HepG2 (cell line): ENCODE measurements at regions not wholly inside any gene's neighbourhood (a gene's known extent, or its start where the extent isn't known, plus 50 kb on each side); places are given as distances from the start of the nearest gene placed in this dataset.

Experiments used
- ATAC-seq: fragments of 200-7000 bp; cut with Tn5 transposase; 3 replicates; pipeline ENCODE4 v1.9.1; 2020; ENCODE audit warnings: mild to moderate bottlenecking, moderate library complexity
- BruUV-seq: library from RNA; stranded (reverse); fragments of 400-500 nt; replicated peaks from 2 replicates; lab custom pipeline; 2021; lab: Mats Ljungman, UMichigan
- CTCF ChIA-PET: fragments of 300-600 bp; formaldehyde crosslinking; extraction: SDS; loops from one replicate; lab custom pipeline; 2021; ENCODE audit warnings: low total read pairs, inconsistent platforms, low intra/inter-chr PET ratio; lab: Yijun Ruan, JAX
- POLR2A ChIA-PET: fragments of 350-600 bp; sonication (Branson Sonifier 250); formaldehyde crosslinking; loops from one replicate; lab custom pipeline; 2020; ENCODE audit warnings: antibody characterized with exemption, inconsistent platforms; lab: Yijun Ruan, JAX
- DNase-seq: peaks from one replicate; pipeline ENCODE4 v3.0.0-alpha.2; 2015; ENCODE audit warnings: low spot score
- FAIRE-seq: peaks from 3 replicates; lab custom pipeline; 2011; peaks lifted over from hg19 to GRCh38; lab: Jason Lieb, UNC
- H2AFZ ChIP-seq: one replicate; pipeline ENCODE4 v1.6.1; 2011; ENCODE audit warnings: low read length, inconsistent platforms
- H3K27ac ChIP-seq: fragments of 300-600 bp; 3 replicates; pipeline ENCODE4 v1.8.0; 2011; ENCODE audit warnings: mixed run types, mild to moderate bottlenecking, mixed read lengths, low read length, inconsistent platforms; ENCODE audit not compliant: insufficient read depth; ENCODE audit errors: extremely low read length
- H3K27me3 ChIP-seq, 2 experiments: fragments of 200-600 bp in 1 of 2; 2 replicates in 1 of 2; 3 replicates in 1 of 2; pipeline versions ENCODE4 v1.6.0 to v1.8.0; 2011; ENCODE audit warnings: low read length in 2 of 2, mild to moderate bottlenecking in 2 of 2, moderate library complexity in 2 of 2, inconsistent platforms in 1 of 2; ENCODE audit not compliant: insufficient read depth in 2 of 2, control insufficient read depth in 1 of 2
- H3K36me3 ChIP-seq, 2 experiments: fragments of 200-600 bp in 1 of 2; replicated peaks in 1 of 2; 2 replicates in 1 of 2; 3 replicates in 1 of 2; pipeline versions ENCODE4 v1.5.1 to v1.8.0; 2011; ENCODE audit warnings: low read length in 2 of 2, inconsistent platforms in 1 of 2; ENCODE audit not compliant: insufficient read depth in 2 of 2, control insufficient read depth in 1 of 2
- H3K4me1 ChIP-seq: 2 replicates; pipeline ENCODE4 v1.5.1; 2012; ENCODE audit warnings: low read length, inconsistent platforms; ENCODE audit not compliant: insufficient read depth
- H3K4me2 ChIP-seq: 2 replicates; pipeline ENCODE4 v1.6.0; 2011; ENCODE audit warnings: low read depth, low read length, inconsistent platforms
- H3K4me3 ChIP-seq, 3 experiments: fragments of 200-600 bp in 1 of 3; sonication (generic), shearing (Covaris generic) in 1 of 3; replicated peaks in 1 of 3; 2 replicates each; pipeline ENCODE4 v1.5.1; 2011 to 2016; ENCODE audit warnings: low read length in 3 of 3, inconsistent platforms in 2 of 3, low read depth in 2 of 3, mild to moderate bottlenecking in 2 of 3, control low read depth in 1 of 3, mixed read lengths in 1 of 3; ENCODE audit not compliant: insufficient read depth in 1 of 3
- H3K79me2 ChIP-seq: one replicate; pipeline ENCODE4 v1.6.1; 2011; ENCODE audit warnings: low read length, inconsistent platforms; ENCODE audit not compliant: insufficient read depth
- H3K9ac ChIP-seq: 2 replicates; pipeline ENCODE4 v1.6.0; 2011; ENCODE audit warnings: mild to moderate bottlenecking, low read depth, low read length, inconsistent platforms; ENCODE audit not compliant: insufficient read depth
- H3K9me3 ChIP-seq: 2 replicates; pipeline ENCODE4 v1.5.1; 2012; ENCODE audit warnings: mild to moderate bottlenecking, low read length
- H4K20me1 ChIP-seq: 2 replicates; pipeline ENCODE4 v1.6.0; 2011; ENCODE audit warnings: inconsistent platforms, mild to moderate bottlenecking, low read length, moderate library complexity; ENCODE audit not compliant: insufficient read depth
- FOXA1 ChIP-seq, 2 experiments: fragments of 450-650 bp in 1 of 2; sonication (generic) in 1 of 2; formaldehyde crosslinking in 1 of 2; IDR thresholded peaks; 2 replicates each; pipeline versions ENCODE4 v1.4.0 to v1.6.1; 2016 to 2020; ENCODE audit warnings: missing genetic modification reagents in 1 of 2
- HNRNPL ChIP-seq: fragments of 200-400 bp; formaldehyde crosslinking; IDR thresholded peaks from 2 replicates; pipeline ENCODE4 v1.6.1; 2017; ENCODE audit warnings: mild to moderate bottlenecking, low read depth, low read length
- KLF13 ChIP-seq: sonication (generic); formaldehyde crosslinking; IDR thresholded peaks from 2 replicates; pipeline ENCODE4 v1.4.0; 2020; ENCODE audit warnings: mild to moderate bottlenecking, missing genetic modification reagents
- ZBTB3 ChIP-seq: sonication (generic); formaldehyde crosslinking; IDR thresholded peaks from 2 replicates; pipeline ENCODE4 v1.4.0; 2020; ENCODE audit warnings: low read depth, mild to moderate bottlenecking, moderate library complexity, missing genetic modification reagents, borderline replicate concordance
- ZNF205 ChIP-seq: IDR thresholded peaks from 2 replicates; pipeline ENCODE4 v1.6.1; 2018; ENCODE audit warnings: missing biosample characterization, missing genetic modification reagents
- ZNF292 ChIP-seq: sonication (generic); formaldehyde crosslinking; IDR thresholded peaks from 2 replicates; pipeline ENCODE4 v1.8.1; 2022; ENCODE audit warnings: mild to moderate bottlenecking, low read depth, missing genetic modification reagents, borderline replicate concordance
- ZNF431 ChIP-seq: sonication (generic); formaldehyde crosslinking; IDR thresholded peaks from 2 replicates; pipeline ENCODE4 v1.9.0; 2022; ENCODE audit warnings: missing genetic modification reagents, low read depth, mild to moderate bottlenecking, borderline replicate concordance
- ZNF550 ChIP-seq: sonication (generic); formaldehyde crosslinking; IDR thresholded peaks from 2 replicates; pipeline ENCODE4 v1.4.0; 2020; ENCODE audit warnings: mild to moderate bottlenecking, missing genetic modification reagents, borderline replicate concordance
- WGBS: methylation state at CpG from one replicate; pipeline ENCODE4 v1.1.6; 2017; ENCODE audit warnings: low lambda C conversion rate; 5-methylcytosine and 5-hydroxymethylcytosine counted together
- in situ Hi-C: cut with HindIII; loops from 2 replicates; pipeline ENCODE4 v1.10.0; 2017; ENCODE audit warnings: low pct_unique_long_range_greater_than_20kb; ENCODE audit not compliant: extremely low pct_ligation_motif_present
- intact Hi-C: fragments of 100-400 bp; cut with micrococcal nuclease; formaldehyde crosslinking; loops from one replicate; pipeline ENCODE4 v1.10.0; 2022; ENCODE audit not compliant: unreplicated experiment
- TF ChIP-seq, protein P1 (sequence below): sonication (generic); formaldehyde crosslinking; IDR thresholded peaks from 2 replicates; pipeline ENCODE4 v1.4.0; 2020; ENCODE audit warnings: missing genetic modification reagents, borderline replicate concordance
- TF ChIP-seq, protein P2 (sequence below): sonication (generic); formaldehyde crosslinking; IDR thresholded peaks from 2 replicates; pipeline ENCODE4 v1.5.1; 2020; ENCODE audit warnings: mild to moderate bottlenecking, missing genetic modification reagents, moderate library complexity
- TF ChIP-seq, protein P3 (sequence below), 2 experiments: IDR thresholded peaks; 2 replicates each; pipeline ENCODE4 v1.6.1; 2011 to 2012; ENCODE audit warnings: low read length in 2 of 2, borderline replicate concordance in 1 of 2, low read depth in 1 of 2, mild to moderate bottlenecking in 1 of 2, moderate library complexity in 1 of 2
- TF ChIP-seq, protein P4 (sequence below): sonication (generic); formaldehyde crosslinking; IDR thresholded peaks from 2 replicates; pipeline ENCODE4 v1.4.0; 2020; ENCODE audit warnings: missing genetic modification reagents

DNA sequence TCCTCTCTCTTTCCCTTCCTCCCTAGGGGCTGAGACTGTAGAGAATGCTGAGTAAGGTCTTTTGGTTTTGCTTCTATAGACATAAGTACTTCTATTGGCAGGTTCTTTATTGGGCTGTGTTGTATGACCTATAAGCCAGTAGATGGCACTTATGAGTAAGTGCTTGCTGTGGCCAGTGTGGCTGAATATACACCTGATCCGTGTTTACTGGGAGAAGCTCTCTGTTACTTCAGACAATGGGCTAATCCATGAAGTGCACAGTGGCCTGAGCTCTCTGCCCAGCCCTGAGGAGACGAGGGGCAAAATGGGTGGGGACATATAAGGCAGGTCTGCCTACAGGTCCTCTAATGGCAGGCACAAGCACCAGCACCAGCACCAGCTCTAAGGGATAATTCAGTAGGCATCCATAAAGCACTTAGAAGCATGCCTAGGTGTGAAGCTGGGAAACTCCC, 610.3 kb downstream of the RNF144B start (continued):
- TF ChIP-seq, protein P1, sequence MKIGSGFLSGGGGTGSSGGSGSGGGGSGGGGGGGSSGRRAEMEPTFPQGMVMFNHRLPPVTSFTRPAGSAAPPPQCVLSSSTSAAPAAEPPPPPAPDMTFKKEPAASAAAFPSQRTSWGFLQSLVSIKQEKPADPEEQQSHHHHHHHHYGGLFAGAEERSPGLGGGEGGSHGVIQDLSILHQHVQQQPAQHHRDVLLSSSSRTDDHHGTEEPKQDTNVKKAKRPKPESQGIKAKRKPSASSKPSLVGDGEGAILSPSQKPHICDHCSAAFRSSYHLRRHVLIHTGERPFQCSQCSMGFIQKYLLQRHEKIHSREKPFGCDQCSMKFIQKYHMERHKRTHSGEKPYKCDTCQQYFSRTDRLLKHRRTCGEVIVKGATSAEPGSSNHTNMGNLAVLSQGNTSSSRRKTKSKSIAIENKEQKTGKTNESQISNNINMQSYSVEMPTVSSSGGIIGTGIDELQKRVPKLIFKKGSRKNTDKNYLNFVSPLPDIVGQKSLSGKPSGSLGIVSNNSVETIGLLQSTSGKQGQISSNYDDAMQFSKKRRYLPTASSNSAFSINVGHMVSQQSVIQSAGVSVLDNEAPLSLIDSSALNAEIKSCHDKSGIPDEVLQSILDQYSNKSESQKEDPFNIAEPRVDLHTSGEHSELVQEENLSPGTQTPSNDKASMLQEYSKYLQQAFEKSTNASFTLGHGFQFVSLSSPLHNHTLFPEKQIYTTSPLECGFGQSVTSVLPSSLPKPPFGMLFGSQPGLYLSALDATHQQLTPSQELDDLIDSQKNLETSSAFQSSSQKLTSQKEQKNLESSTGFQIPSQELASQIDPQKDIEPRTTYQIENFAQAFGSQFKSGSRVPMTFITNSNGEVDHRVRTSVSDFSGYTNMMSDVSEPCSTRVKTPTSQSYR (CRISPR knock-in tag): no peak
- TF ChIP-seq ZNF431 (CRISPR knock-in tag) (no peak), ZNF205 (CRISPR knock-in tag) (no peak), ZBTB3 (CRISPR knock-in tag) (no peak), FOXA1 (IDR thresholded peaks at IDR 0.05) (no peak), FOXA1 (CRISPR knock-in tag; IDR thresholded peaks at IDR 0.05) (0 out of 2 replicates have a peak, but pooled peaks have one; percentile 8)
- TF ChIP-seq, protein P2, sequence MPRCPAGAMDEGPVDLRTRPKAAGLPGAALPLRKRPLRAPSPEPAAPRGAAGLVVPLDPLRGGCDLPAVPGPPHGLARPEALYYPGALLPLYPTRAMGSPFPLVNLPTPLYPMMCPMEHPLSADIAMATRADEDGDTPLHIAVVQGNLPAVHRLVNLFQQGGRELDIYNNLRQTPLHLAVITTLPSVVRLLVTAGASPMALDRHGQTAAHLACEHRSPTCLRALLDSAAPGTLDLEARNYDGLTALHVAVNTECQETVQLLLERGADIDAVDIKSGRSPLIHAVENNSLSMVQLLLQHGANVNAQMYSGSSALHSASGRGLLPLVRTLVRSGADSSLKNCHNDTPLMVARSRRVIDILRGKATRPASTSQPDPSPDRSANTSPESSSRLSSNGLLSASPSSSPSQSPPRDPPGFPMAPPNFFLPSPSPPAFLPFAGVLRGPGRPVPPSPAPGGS (CRISPR knock-in tag): no peak

DNA sequence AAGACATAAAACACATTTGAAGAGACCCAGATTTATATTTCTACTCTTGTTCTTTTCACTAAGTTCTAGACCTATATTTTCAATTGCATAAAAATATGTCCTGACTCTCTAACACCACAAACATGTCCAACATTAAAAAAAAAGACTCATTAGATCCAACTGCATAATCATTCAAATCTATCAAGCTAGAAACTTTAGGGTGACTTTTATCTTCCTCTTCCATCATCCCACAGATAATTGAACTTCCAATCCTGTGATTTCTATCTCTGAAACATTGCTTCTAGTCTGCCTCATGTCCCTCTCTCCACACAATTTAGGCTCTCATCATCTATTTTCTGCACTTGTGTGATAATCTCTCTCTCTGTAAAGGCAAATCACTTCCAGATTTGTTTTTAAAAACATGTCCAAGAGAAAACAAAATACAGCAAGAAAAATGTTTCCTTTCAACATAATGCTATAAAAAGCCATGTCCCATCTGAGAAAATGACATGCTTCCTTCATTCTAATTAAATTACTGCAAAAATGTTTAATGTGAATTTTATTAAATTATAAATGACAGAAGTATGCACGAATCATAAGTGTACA, 615.9 kb downstream of the RNF144B start:
- ATAC-seq (no peak), DNase-seq (no peak), FAIRE-seq (no peak)
- Histone ChIP-seq H2AFZ (no peak overlapping the region), H3K9ac (no peak overlapping the region), H3K27ac (no peak overlapping the region), H3K79me2 (no peaks in the 10 kb centered on the region), H3K4me1 (no peaks in the 10 kb centered on the region), H3K4me2 (no peak overlapping the region), H4K20me1 (no peaks in the 10 kb centered on the region), H3K9me3 (no peaks in the 10 kb centered on the region), H3K36me3 (no peaks in the 10 kb centered on the region), H3K4me3 (no peak overlapping the region), H3K27me3 (no peaks in the 10 kb centered on the region)
- ChIA-PET POLR2A (no interaction called here), CTCF (no interaction called here)
- 0% methylated on average over 1 of the region's 1 CpG for WGBS
- intact Hi-C loops (no loop called here), in situ Hi-C loops (no loop called here)
- BruUV-seq: no TSS peak
- TF ChIP-seq KLF13 (no peak), ZNF292 (CRISPR knock-in tag) (no peak), HNRNPL (no peak), ZNF550 (no peak)
- TF ChIP-seq, protein P3, sequence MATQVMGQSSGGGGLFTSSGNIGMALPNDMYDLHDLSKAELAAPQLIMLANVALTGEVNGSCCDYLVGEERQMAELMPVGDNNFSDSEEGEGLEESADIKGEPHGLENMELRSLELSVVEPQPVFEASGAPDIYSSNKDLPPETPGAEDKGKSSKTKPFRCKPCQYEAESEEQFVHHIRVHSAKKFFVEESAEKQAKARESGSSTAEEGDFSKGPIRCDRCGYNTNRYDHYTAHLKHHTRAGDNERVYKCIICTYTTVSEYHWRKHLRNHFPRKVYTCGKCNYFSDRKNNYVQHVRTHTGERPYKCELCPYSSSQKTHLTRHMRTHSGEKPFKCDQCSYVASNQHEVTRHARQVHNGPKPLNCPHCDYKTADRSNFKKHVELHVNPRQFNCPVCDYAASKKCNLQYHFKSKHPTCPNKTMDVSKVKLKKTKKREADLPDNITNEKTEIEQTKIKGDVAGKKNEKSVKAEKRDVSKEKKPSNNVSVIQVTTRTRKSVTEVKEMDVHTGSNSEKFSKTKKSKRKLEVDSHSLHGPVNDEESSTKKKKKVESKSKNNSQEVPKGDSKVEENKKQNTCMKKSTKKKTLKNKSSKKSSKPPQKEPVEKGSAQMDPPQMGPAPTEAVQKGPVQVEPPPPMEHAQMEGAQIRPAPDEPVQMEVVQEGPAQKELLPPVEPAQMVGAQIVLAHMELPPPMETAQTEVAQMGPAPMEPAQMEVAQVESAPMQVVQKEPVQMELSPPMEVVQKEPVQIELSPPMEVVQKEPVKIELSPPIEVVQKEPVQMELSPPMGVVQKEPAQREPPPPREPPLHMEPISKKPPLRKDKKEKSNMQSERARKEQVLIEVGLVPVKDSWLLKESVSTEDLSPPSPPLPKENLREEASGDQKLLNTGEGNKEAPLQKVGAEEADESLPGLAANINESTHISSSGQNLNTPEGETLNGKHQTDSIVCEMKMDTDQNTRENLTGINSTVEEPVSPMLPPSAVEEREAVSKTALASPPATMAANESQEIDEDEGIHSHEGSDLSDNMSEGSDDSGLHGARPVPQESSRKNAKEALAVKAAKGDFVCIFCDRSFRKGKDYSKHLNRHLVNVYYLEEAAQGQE (IDR thresholded peaks at IDR 0.05; ENCODE audit: borderline replicate concordance in 1 of 2, low read depth in 1 of 2, low read length in 2 of 2): no peak
- TF ChIP-seq, protein P4, sequence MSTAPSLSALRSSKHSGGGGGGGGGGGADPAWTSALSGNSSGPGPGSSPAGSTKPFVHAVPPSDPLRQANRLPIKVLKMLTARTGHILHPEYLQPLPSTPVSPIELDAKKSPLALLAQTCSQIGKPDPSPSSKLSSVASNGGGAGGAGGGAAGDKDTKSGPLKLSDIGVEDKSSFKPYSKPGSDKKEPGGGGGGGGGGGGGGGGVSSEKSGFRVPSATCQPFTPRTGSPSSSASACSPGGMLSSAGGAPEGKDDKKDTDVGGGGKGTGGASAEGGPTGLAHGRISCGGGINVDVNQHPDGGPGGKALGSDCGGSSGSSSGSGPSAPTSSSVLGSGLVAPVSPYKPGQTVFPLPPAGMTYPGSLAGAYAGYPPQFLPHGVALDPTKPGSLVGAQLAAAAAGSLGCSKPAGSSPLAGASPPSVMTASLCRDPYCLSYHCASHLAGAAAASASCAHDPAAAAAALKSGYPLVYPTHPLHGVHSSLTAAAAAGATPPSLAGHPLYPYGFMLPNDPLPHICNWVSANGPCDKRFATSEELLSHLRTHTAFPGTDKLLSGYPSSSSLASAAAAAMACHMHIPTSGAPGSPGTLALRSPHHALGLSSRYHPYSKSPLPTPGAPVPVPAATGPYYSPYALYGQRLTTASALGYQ (CRISPR knock-in tag): no peak
